Panc1 (cell line): ENCODE measurements at regions not wholly inside any gene's neighbourhood (a gene's known extent, or its start where the extent isn't known, plus 50 kb on each side); places are given as distances from the start of the nearest gene placed in this dataset.

Source experiments
- ATAC-seq: fragments of 200-7000 bp; cut with Tn5 transposase; 2 replicates; pipeline ENCODE4 v1.9.1; 2020; ENCODE audit warnings: mild to moderate bottlenecking, moderate library complexity
- BruUV-seq: library from RNA; stranded (reverse); fragments of 400-500 nt; replicated peaks from 2 replicates; lab custom pipeline; 2021; lab: Mats Ljungman, UMichigan
- CTCF ChIA-PET: fragments of 300-600 bp; sonication (Branson Sonifier 250); formaldehyde crosslinking; loops from one replicate; lab custom pipeline; 2022; ENCODE audit warnings: antibody characterized with exemption; lab: Charles Lee
- POLR2A ChIA-PET: fragments of 300-600 bp; sonication (Branson Sonifier 250); formaldehyde crosslinking; loops from one replicate; lab custom pipeline; 2022; ENCODE audit warnings: antibody characterized with exemption; lab: Charles Lee
- DNase-seq: peaks from one replicate; pipeline ENCODE4 v3.0.0-alpha.2; 2010; ENCODE audit warnings: low read depth, low spot score
- H3K27ac ChIP-seq: 2 replicates; pipeline ENCODE4 v1.5.1; 2011; ENCODE audit warnings: mild to moderate bottlenecking, low read length, inconsistent platforms
- H3K27me3 ChIP-seq: fragments of 200-500 bp; sonication (Bioruptor generic); 2 replicates; pipeline ENCODE4 v1.6.0; 2014; ENCODE audit warnings: low read length, inconsistent platforms; ENCODE audit not compliant: control insufficient read depth, insufficient read depth
- H3K36me3 ChIP-seq: fragments of 200-500 bp; sonication (Bioruptor generic); 2 replicates; pipeline ENCODE4 v1.5.1; 2014; ENCODE audit warnings: inconsistent platforms, mild to moderate bottlenecking, low read length, moderate library complexity; ENCODE audit not compliant: control insufficient read depth, insufficient read depth
- H3K4me1 ChIP-seq: 2 replicates; pipeline ENCODE4 v1.5.1; 2011; ENCODE audit warnings: inconsistent platforms, mild to moderate bottlenecking, low read length, moderate library complexity; ENCODE audit not compliant: control insufficient read depth, insufficient read depth
- H3K4me3 ChIP-seq, 2 experiments: 2 replicates each; pipeline ENCODE4 v1.5.1; 2011 to 2012; ENCODE audit warnings: low read depth in 2 of 2, low read length in 2 of 2, mild to moderate bottlenecking in 2 of 2, inconsistent platforms in 1 of 2, moderate library complexity in 1 of 2
- H3K9me3 ChIP-seq: fragments of 200-500 bp; sonication (Bioruptor generic); 2 replicates; pipeline ENCODE4 v1.5.1; 2014; ENCODE audit warnings: low read depth, mild to moderate bottlenecking, inconsistent platforms, low read length, moderate library complexity; ENCODE audit not compliant: control insufficient read depth, insufficient read depth
- POLR2AphosphoS5 ChIP-seq: IDR thresholded peaks from 2 replicates; pipeline ENCODE4 v1.6.1; 2012; ENCODE audit warnings: mild to moderate bottlenecking, low read depth, low read length, moderate library complexity
- SIN3A ChIP-seq: IDR thresholded peaks from 2 replicates; pipeline ENCODE4 v1.6.1; 2012; ENCODE audit warnings: low read depth, mild to moderate bottlenecking, low read length, moderate library complexity, borderline replicate concordance; ENCODE audit not compliant: insufficient read depth
- TCF7L2 ChIP-seq: IDR thresholded peaks from 2 replicates; pipeline ENCODE4 v1.6.1; 2011; ENCODE audit warnings: mild to moderate bottlenecking, low read depth, low read length, inconsistent platforms
- in situ Hi-C: cut with HindIII; loops from 2 replicates; pipeline ENCODE4 v1.10.0; 2016; ENCODE audit warnings: low sequenced_read_pairs, low pct_unique_long_range_greater_than_20kb
- intact Hi-C: fragments of 100-400 bp; cut with micrococcal nuclease; formaldehyde crosslinking; loops from one replicate; pipeline ENCODE4 v1.10.0; 2022; ENCODE audit not compliant: unreplicated experiment
- TF ChIP-seq, protein P1 (sequence below): fragments of 450-650 bp; IDR thresholded peaks from 2 replicates; pipeline ENCODE4 v1.5.1; 2017; ENCODE audit warnings: mild to moderate bottlenecking
- TF ChIP-seq, protein P2 (sequence below), 2 experiments: IDR thresholded peaks; 2 replicates each; pipeline ENCODE4 v1.6.1; 2011 to 2012; ENCODE audit warnings: low read depth in 2 of 2, control low read depth in 1 of 2, low read length in 1 of 2, mild to moderate bottlenecking in 1 of 2, moderate library complexity in 1 of 2; ENCODE audit not compliant: insufficient read depth in 1 of 2

DNA sequence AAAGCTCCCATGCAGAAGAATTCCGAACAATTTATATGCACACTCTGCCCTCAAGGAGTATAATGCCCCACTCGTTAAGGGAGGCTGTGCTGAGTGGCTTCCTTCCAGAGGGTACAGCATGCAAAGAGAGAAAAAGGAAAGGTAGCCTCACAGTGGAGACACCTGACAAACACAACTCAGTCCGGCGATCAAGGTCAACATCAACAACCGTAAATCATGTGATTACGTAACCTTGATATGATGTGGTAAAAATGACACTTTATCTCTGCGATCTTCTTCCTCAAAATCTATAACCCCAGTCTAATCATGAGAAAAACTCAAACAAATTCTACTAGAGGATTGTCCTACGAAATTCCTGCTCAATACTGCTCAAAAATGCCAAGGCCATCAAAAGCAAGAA, 400.5 kb upstream of the CCDC196 start:
- H3K27me3 ChIP-seq = peaks cover 7% of the 10 kb centered on the region
- TF ChIP-seq, protein P1, sequence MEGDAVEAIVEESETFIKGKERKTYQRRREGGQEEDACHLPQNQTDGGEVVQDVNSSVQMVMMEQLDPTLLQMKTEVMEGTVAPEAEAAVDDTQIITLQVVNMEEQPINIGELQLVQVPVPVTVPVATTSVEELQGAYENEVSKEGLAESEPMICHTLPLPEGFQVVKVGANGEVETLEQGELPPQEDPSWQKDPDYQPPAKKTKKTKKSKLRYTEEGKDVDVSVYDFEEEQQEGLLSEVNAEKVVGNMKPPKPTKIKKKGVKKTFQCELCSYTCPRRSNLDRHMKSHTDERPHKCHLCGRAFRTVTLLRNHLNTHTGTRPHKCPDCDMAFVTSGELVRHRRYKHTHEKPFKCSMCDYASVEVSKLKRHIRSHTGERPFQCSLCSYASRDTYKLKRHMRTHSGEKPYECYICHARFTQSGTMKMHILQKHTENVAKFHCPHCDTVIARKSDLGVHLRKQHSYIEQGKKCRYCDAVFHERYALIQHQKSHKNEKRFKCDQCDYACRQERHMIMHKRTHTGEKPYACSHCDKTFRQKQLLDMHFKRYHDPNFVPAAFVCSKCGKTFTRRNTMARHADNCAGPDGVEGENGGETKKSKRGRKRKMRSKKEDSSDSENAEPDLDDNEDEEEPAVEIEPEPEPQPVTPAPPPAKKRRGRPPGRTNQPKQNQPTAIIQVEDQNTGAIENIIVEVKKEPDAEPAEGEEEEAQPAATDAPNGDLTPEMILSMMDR = no peak
- TF ChIP-seq SIN3A (no peak), TCF7L2 (no peak), POLR2AphosphoS5 (no peak)
- TF ChIP-seq, protein P2, sequence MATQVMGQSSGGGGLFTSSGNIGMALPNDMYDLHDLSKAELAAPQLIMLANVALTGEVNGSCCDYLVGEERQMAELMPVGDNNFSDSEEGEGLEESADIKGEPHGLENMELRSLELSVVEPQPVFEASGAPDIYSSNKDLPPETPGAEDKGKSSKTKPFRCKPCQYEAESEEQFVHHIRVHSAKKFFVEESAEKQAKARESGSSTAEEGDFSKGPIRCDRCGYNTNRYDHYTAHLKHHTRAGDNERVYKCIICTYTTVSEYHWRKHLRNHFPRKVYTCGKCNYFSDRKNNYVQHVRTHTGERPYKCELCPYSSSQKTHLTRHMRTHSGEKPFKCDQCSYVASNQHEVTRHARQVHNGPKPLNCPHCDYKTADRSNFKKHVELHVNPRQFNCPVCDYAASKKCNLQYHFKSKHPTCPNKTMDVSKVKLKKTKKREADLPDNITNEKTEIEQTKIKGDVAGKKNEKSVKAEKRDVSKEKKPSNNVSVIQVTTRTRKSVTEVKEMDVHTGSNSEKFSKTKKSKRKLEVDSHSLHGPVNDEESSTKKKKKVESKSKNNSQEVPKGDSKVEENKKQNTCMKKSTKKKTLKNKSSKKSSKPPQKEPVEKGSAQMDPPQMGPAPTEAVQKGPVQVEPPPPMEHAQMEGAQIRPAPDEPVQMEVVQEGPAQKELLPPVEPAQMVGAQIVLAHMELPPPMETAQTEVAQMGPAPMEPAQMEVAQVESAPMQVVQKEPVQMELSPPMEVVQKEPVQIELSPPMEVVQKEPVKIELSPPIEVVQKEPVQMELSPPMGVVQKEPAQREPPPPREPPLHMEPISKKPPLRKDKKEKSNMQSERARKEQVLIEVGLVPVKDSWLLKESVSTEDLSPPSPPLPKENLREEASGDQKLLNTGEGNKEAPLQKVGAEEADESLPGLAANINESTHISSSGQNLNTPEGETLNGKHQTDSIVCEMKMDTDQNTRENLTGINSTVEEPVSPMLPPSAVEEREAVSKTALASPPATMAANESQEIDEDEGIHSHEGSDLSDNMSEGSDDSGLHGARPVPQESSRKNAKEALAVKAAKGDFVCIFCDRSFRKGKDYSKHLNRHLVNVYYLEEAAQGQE (IDR thresholded peaks at IDR 0.05; ENCODE audit: insufficient read depth in 1 of 2, low read depth in 2 of 2, low read length in 1 of 2) = no peak
- BruUV-seq = no TSS peak

DNA sequence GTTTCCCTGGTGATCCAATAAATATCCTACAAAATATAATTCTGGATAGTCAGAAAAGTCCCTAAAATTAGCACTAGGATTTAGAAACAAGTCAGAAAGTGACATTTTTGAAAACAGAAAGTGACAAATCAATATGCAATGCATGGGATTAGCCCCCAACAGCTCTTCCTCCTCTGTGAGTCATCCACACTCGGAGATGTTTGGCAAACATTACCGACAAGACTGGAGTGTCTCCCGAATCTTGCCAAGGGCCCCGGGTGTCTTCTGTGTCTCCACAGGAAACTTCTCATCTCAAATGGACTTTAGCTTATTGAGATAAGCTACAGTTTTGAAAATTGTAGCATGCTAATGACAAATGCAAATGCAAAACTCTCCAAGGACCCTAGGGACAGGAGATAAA, 398.9 kb upstream of the CCDC196 start:
- TF ChIP-seq, protein P1 = no peak
- TF ChIP-seq POLR2AphosphoS5 (no peak), TCF7L2 (no peak)
- Histone ChIP-seq H3K27ac (no peak overlapping the region), H3K9me3 (no peaks in the 10 kb centered on the region), H3K27me3 (peaks cover 8% of the 10 kb centered on the region), H3K4me1 (no peaks in the 10 kb centered on the region), H3K4me3 (no peak overlapping the region), H3K36me3 (no peaks in the 10 kb centered on the region)
- DNase-seq = no peak
- intact Hi-C loops = no loop called here
- in situ Hi-C loops = no loop called here
- CTCF ChIA-PET = no interaction called here
- POLR2A ChIA-PET = no interaction called here
- no TSS peak for BruUV-seq
- ATAC-seq = no peak

More for the DNA sequence above, 400.5 kb upstream of the CCDC196 start:
- ATAC-seq (no peak), DNase-seq (no peak)
- intact Hi-C loops (no loop called here), in situ Hi-C loops (no loop called here)
- no peak overlapping the region for H3K4me3 ChIP-seq
- ChIA-PET POLR2A (no interaction called here), CTCF (interaction anchor here (0.7 kb wide), 1 partner anchor 97 kb away, joined by 4 read pairs; no protein-coding TSS in a partner anchor)
- H3K27ac ChIP-seq = no peak overlapping the region
- H3K9me3 ChIP-seq = no peaks in the 10 kb centered on the region
- no peaks in the 10 kb centered on the region for H3K36me3 ChIP-seq
- H3K4me1 ChIP-seq = no peaks in the 10 kb centered on the region
